Cardiac muscle cell (in vitro differentiated cells and primary cell): ENCODE measurements at regions not wholly inside any gene's neighbourhood (a gene's known extent, or its start where the extent isn't known, plus 50 kb on each side); places are given as distances from the start of the nearest gene placed in this dataset.

Experiments used
- DNase-seq, 2 donors: peaks; one replicate each; pipeline versions ENCODE4 v3.0.0 to v3.0.0-alpha.2; 2010 to 2017; ENCODE audit warnings: low read depth in 1 of 2, low spot score in 1 of 2
- H3K27ac ChIP-seq: fragments of 200-600 bp; sonication (generic); 2 replicates; pipeline ENCODE4 v1.5.1; 2016
- H3K27me3 ChIP-seq: fragments of 200-600 bp; sonication (generic); 2 replicates; pipeline ENCODE4 v1.6.0; 2016; ENCODE audit warnings: control low read depth
- H3K36me3 ChIP-seq: fragments of 200-600 bp; sonication (generic); 2 replicates; pipeline ENCODE4 v1.5.1; 2016; ENCODE audit warnings: control low read depth
- H3K4me1 ChIP-seq: fragments of 200-600 bp; sonication (generic); 2 replicates; pipeline ENCODE4 v1.8.1; 2017; ENCODE audit warnings: low read depth, mild to moderate bottlenecking, mixed run types
- H3K4me3 ChIP-seq: fragments of 200-600 bp; sonication (generic); 2 replicates; pipeline ENCODE4 v1.5.1; 2016; ENCODE audit warnings: mild to moderate bottlenecking
- H3K9me3 ChIP-seq: fragments of 200-600 bp; sonication (generic); 2 replicates; pipeline ENCODE4 v1.5.1; 2017; ENCODE audit warnings: low read depth, mild to moderate bottlenecking, control low read depth
- CTCF ChIP-seq: IDR thresholded peaks from 2 replicates; pipeline ENCODE4 v1.5.1; 2012; ENCODE audit warnings: low read depth, mild to moderate bottlenecking, low read length

GRCh38 chr4:188818300-188818699 lies 679.1 kb downstream of the TRIML1 start:
- Histone ChIP-seq H3K4me1 (no peaks in the 10 kb centered on the region), H3K4me3 (no peak overlapping the region), H3K36me3 (no peaks in the 10 kb centered on the region), H3K27ac (no peak overlapping the region), H3K27me3 (no peaks in the 10 kb centered on the region), H3K9me3 (no peaks in the 10 kb centered on the region)
- no peak for DNase-seq
- no peak for TF ChIP-seq CTCF

GRCh38 chr4:188819233-188819632 lies 680.0 kb downstream of the TRIML1 start:
- Histone ChIP-seq H3K9me3 (no peaks in the 10 kb centered on the region), H3K4me3 (no peak overlapping the region), H3K36me3 (no peaks in the 10 kb centered on the region), H3K27me3 (no peaks in the 10 kb centered on the region), H3K27ac (no peak overlapping the region), H3K4me1 (no peaks in the 10 kb centered on the region)
- no peak for TF ChIP-seq CTCF
- DNase-seq = no peak

- Histone ChIP-seq H3K27me3 (no peaks in the 10 kb centered on the region), H3K4me1 (no peaks in the 10 kb centered on the region), H3K36me3 (no peaks in the 10 kb centered on the region), H3K4me3 (no peak overlapping the region), H3K9me3 (no peaks in the 10 kb centered on the region), H3K27ac (no peak overlapping the region)
- no peak for TF ChIP-seq CTCF
- no peak for DNase-seq
Observed at GRCh38 chr4:188821500-188821899, 682.3 kb downstream of the TRIML1 start.

DNA sequence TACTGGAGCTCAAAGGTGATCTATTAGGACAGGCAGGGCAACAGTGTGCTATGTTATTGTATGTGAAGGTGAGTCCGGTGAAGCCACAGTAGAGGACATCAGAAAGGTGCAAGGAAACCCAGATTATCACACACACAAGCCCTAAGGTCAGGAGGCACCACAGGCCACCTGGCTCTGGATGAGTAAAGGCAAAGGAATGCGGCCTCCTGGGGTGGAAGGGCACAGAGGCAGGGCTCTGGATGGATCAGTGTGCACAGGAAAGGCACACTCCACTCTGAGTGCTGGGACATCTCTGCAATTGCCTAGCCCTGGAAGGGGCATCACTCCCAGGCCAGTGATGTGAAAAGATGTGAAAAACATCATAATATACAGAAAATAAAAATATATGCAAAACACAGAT lies 683.5 kb downstream of the TRIML1 start:
- Histone ChIP-seq H3K4me3 (no peak overlapping the region), H3K27ac (no peak overlapping the region), H3K27me3 (no peaks in the 10 kb centered on the region), H3K36me3 (no peaks in the 10 kb centered on the region), H3K9me3 (no peaks in the 10 kb centered on the region), H3K4me1 (no peaks in the 10 kb centered on the region)
- DNase-seq = no peak
- no peak for TF ChIP-seq CTCF

GRCh38 chr4:188824553-188824952 lies 685.3 kb downstream of the TRIML1 start:
- Histone ChIP-seq H3K4me1 (no peaks in the 10 kb centered on the region), H3K9me3 (no peaks in the 10 kb centered on the region), H3K4me3 (no peak overlapping the region), H3K27me3 (no peaks in the 10 kb centered on the region), H3K27ac (no peak overlapping the region), H3K36me3 (no peaks in the 10 kb centered on the region)
- no peak for TF ChIP-seq CTCF
- no peak for DNase-seq

- no peak for TF ChIP-seq CTCF
- DNase-seq = no peak
- H3K36me3 ChIP-seq = no peaks in the 10 kb centered on the region
- H3K4me3 ChIP-seq = no peak overlapping the region
- H3K9me3 ChIP-seq = no peaks in the 10 kb centered on the region
- H3K27ac ChIP-seq = no peak overlapping the region
- H3K4me1 ChIP-seq = no peaks in the 10 kb centered on the region
- H3K27me3 ChIP-seq = no peaks in the 10 kb centered on the region
Observed at GRCh38 chr4:188826393-188826792, 687.2 kb downstream of the TRIML1 start.
